CD4-positive, alpha-beta T cell (primary cell): ENCODE measurements at regions not wholly inside any gene's neighbourhood (a gene's known extent, or its start where the extent isn't known, plus 50 kb on each side); places are given as distances from the start of the nearest gene placed in this dataset.

Experiments
- ATAC-seq: fragments of 200-7000 bp; cut with Tn5 transposase; one replicate; pipeline ENCODE4 v1.10.0; 2022; ENCODE audit warnings: mild to moderate bottlenecking; ENCODE audit not compliant: poor library complexity
- CTCF ChIA-PET: fragments of 350-600 bp; sonication (Branson Sonifier 250); formaldehyde crosslinking; loops from one replicate; lab custom pipeline; 2021; ENCODE audit warnings: antibody characterized with exemption, inconsistent platforms; lab: Charles Lee
- POLR2A ChIA-PET: fragments of 350-600 bp; sonication (Branson Sonifier 250); formaldehyde crosslinking; loops from one replicate; lab custom pipeline; 2021; ENCODE audit warnings: antibody characterized with exemption, inconsistent platforms; lab: Charles Lee
- DNase-seq, 14 experiments: peaks; one replicate each; pipeline ENCODE4 v3.0.0-alpha.2; 2013 to 2020; ENCODE audit warnings: mixed read lengths in 2 of 14
- H3K27ac ChIP-seq, 2 donors: one replicate each; pipeline versions ENCODE4 v1.5.1 to v1.7.0; 2013; ENCODE audit warnings: low read length in 2 of 2, low read depth in 1 of 2, mild to moderate bottlenecking in 1 of 2
- H3K27me3 ChIP-seq, 2 experiments: 1 replicate in 1 of 2; 2 replicates in 1 of 2; pipeline versions ENCODE4 v1.6.1 to v1.7.0; 2013; ENCODE audit warnings: low read length in 2 of 2, control low read depth in 1 of 2, mild to moderate bottlenecking in 1 of 2, moderate library complexity in 1 of 2; ENCODE audit not compliant: insufficient read depth in 2 of 2, control insufficient read depth in 1 of 2
- H3K36me3 ChIP-seq: one replicate; pipeline ENCODE4 v1.6.1; 2013; ENCODE audit warnings: low read length, control low read depth; ENCODE audit not compliant: insufficient read depth
- H3K4me1 ChIP-seq: one replicate; pipeline ENCODE4 v1.6.1; 2013; ENCODE audit warnings: low read length, control low read depth; ENCODE audit not compliant: insufficient read depth
- H3K4me3 ChIP-seq: one replicate; pipeline ENCODE4 v1.5.1; 2013; ENCODE audit warnings: mild to moderate bottlenecking, low read length, moderate library complexity
- H3K9me3 ChIP-seq, 2 experiments: 1 replicate in 1 of 2; 2 replicates in 1 of 2; pipeline versions ENCODE4 v1.6.1 to v1.7.0; 2013; ENCODE audit warnings: low read length in 2 of 2, mild to moderate bottlenecking in 2 of 2, control low read depth in 1 of 2, moderate library complexity in 1 of 2; ENCODE audit not compliant: control insufficient read depth in 1 of 2, insufficient read depth in 1 of 2
- H3K27ac Mint-ChIP-seq: one replicate; pipeline ENCODE4 v1.8.0; 2020; ENCODE audit warnings: mixed read lengths
- H3K27me3 Mint-ChIP-seq: one replicate; pipeline ENCODE4 v1.8.0; 2021; ENCODE audit warnings: mixed read lengths
- H3K36me3 Mint-ChIP-seq: one replicate; pipeline ENCODE4 v1.8.0; 2021; ENCODE audit warnings: low read depth, mixed read lengths
- H3K4me1 Mint-ChIP-seq: one replicate; pipeline ENCODE4 v1.8.0; 2021; ENCODE audit warnings: low read depth, mixed read lengths
- H3K4me3 Mint-ChIP-seq: one replicate; pipeline ENCODE4 v1.8.0; 2020; ENCODE audit warnings: mild to moderate bottlenecking, mixed read lengths
- H3K9me3 Mint-ChIP-seq: one replicate; pipeline ENCODE4 v1.8.0; 2020; ENCODE audit warnings: mixed read lengths
- CTCF ChIP-seq: fragments of 200-600 bp; IDR thresholded peaks from one replicate; pipeline ENCODE4 v1.8.0; 2022; ENCODE audit warnings: antibody characterized with exemption, mild to moderate bottlenecking
- intact Hi-C, 2 experiments: fragments of 100-400 bp; cut with DNase I in 1 of 2; cut with micrococcal nuclease in 1 of 2; formaldehyde crosslinking; loops; one replicate each; pipeline versions ENCODE4 v1.15.1 to v1.9.0; 2023 to 2025; cut with DNase I, micrococcal nuclease

GRCh38 chr14:98947911-98948595, 323.9 kb downstream of the BCL11B start:
- no peaks in the 10 kb centered on the region for H3K27me3 Mint-ChIP-seq
- no peaks in the 10 kb centered on the region for H3K36me3 ChIP-seq
- H3K9me3 ChIP-seq, result no peaks in the 10 kb centered on the region
- H3K4me1 ChIP-seq, result no peaks in the 10 kb centered on the region
- ATAC-seq, result no peak
- H3K4me3 Mint-ChIP-seq, result no peak overlapping the region
- ChIA-PET CTCF (no interaction called here), POLR2A (no interaction called here)
- no peaks in the 10 kb centered on the region for H3K27me3 ChIP-seq
- DNase-seq, result peak in 1 of 14 experiments; percentile 7
- no peaks in the 10 kb centered on the region for H3K9me3 Mint-ChIP-seq
- H3K36me3 Mint-ChIP-seq, result no peaks in the 10 kb centered on the region
- peaks cover 20% of the 10 kb centered on the region for H3K4me1 Mint-ChIP-seq
- intact Hi-C loops, result no loop called here
- no peak overlapping the region for H3K4me3 ChIP-seq
- no peak overlapping the region for H3K27ac Mint-ChIP-seq
- TF ChIP-seq CTCF, result no peak
- H3K27ac ChIP-seq, result no peak overlapping the region

GRCh38 chr14:98949051-98949450, 322.9 kb downstream of the BCL11B start:
- H3K27me3 ChIP-seq, result no peaks in the 10 kb centered on the region
- no peaks in the 10 kb centered on the region for H3K36me3 ChIP-seq
- no peak overlapping the region for H3K4me3 ChIP-seq
- no peaks in the 10 kb centered on the region for H3K9me3 Mint-ChIP-seq
- H3K4me1 ChIP-seq, result no peaks in the 10 kb centered on the region
- ATAC-seq, result no peak
- intact Hi-C loops, result no loop called here
- H3K27ac ChIP-seq, result no peak overlapping the region
- no peak for TF ChIP-seq CTCF
- ChIA-PET CTCF (no interaction called here), POLR2A (no interaction called here)
- no peak for DNase-seq
- no peak overlapping the region for H3K4me3 Mint-ChIP-seq
- H3K27ac Mint-ChIP-seq, result no peak overlapping the region
- peaks cover 20% of the 10 kb centered on the region for H3K4me1 Mint-ChIP-seq
- no peaks in the 10 kb centered on the region for H3K9me3 ChIP-seq
- no peaks in the 10 kb centered on the region for H3K36me3 Mint-ChIP-seq
- H3K27me3 Mint-ChIP-seq, result no peaks in the 10 kb centered on the region

- H3K27me3 Mint-ChIP-seq, result no peaks in the 10 kb centered on the region
- CTCF ChIA-PET, result no interaction called here
- Histone ChIP-seq H3K27me3 (no peaks in the 10 kb centered on the region), H3K36me3 (no peaks in the 10 kb centered on the region), H3K4me1 (no peaks in the 10 kb centered on the region), H3K4me3 (no peak overlapping the region), H3K27ac (no peak overlapping the region), H3K9me3 (no peaks in the 10 kb centered on the region)
- H3K27ac Mint-ChIP-seq, result no peak overlapping the region
- H3K9me3 Mint-ChIP-seq, result no peaks in the 10 kb centered on the region
- TF ChIP-seq CTCF, result no peak
- POLR2A ChIA-PET, result no interaction called here
- H3K4me3 Mint-ChIP-seq, result no peak overlapping the region
- peaks cover 20% of the 10 kb centered on the region for H3K4me1 Mint-ChIP-seq
- H3K36me3 Mint-ChIP-seq, result no peaks in the 10 kb centered on the region
- ATAC-seq (no peak), DNase-seq (no peak)
- intact Hi-C loops, result loop anchor here in 1 of 2 experiments (5.0 kb wide), 1 partner anchor 47 kb away; no protein-coding TSS in a partner anchor
Measured at GRCh38 chr14:98949481-98950135, 322.4 kb downstream of the BCL11B start.
